ENCODE measurements at regions not wholly inside any gene's neighbourhood (a gene's known extent, or its start where the extent isn't known, plus 50 kb on each side); places are given as distances from the start of the nearest gene placed in this dataset.

DNA sequence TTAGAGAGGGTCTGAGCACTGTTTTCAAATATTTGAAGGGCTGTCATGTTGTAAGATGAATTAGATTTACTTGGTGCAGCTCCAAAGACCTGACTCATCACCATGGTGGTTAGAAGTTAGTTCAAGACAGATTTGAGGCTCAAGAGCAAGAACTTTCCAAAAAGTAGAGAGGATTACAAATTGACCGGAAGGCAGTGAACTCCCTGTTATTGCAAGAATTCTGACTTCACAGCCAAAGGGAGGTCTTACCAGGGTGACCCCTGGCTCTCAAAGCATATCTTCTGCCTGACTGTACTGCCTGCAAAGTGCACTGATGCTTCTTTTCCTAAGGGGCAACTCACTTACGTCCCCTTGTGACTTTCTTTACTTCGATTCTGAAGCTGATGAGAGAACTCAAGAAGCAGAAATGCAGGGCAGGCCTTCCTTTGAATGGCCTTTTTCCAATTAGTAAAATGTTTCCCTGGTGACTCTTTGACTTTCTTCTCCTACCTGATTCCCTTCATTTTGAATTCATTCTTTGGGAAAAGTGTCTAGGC, 86.4 kb downstream of the NAV1 start:
- no peak for TF ChIP-seq POLR2AphosphoS5 (IDR thresholded peaks at IDR 0.05; ENCODE audit: low read depth)
- TF ChIP-seq GABPA (IDR thresholded peaks at IDR 0.05; ENCODE audit: low read depth) = no peak

Measured in HL-60 (cell line).